GM23338 (cell line): ENCODE measurements at regions not wholly inside any gene's neighbourhood (a gene's known extent, or its start where the extent isn't known, plus 50 kb on each side); places are given as distances from the start of the nearest gene placed in this dataset.

Source experiments
- ATAC-seq: fragments of 200-7000 bp; cut with Tn5 transposase; 3 replicates; pipeline ENCODE4 v1.9.1; 2020
- DNase-seq: peaks from one replicate; pipeline ENCODE4 v3.0.0-alpha.2; 2015; ENCODE audit warnings: low spot score
- H2AFZ ChIP-seq: fragments of 200-600 bp; sonication (generic); 2 replicates; pipeline ENCODE4 v1.8.0; 2016; ENCODE audit warnings: antibody characterized with exemption, mild to moderate bottlenecking, moderate library complexity
- H3F3A ChIP-seq: fragments of 200-600 bp; sonication (generic); replicated peaks from 2 replicates; pipeline ENCODE4 v1.8.0; 2017; ENCODE audit warnings: antibody characterized with exemption, mixed run types, low read depth
- H3K27ac ChIP-seq: fragments of 200-600 bp; sonication (generic); 2 replicates; pipeline ENCODE4 v1.6.1; 2016; ENCODE audit warnings: low read depth
- H3K27me3 ChIP-seq: fragments of 200-600 bp; sonication (generic); 2 replicates; pipeline ENCODE4 v1.8.0; 2016; ENCODE audit warnings: mild to moderate bottlenecking, mixed run types, moderate library complexity; ENCODE audit not compliant: insufficient read depth
- H3K36me3 ChIP-seq: fragments of 200-600 bp; sonication (generic); 2 replicates; pipeline ENCODE4 v1.8.0; 2016; ENCODE audit warnings: mild to moderate bottlenecking; ENCODE audit not compliant: insufficient read depth
- H3K4me1 ChIP-seq: fragments of 200-600 bp; sonication (generic); 2 replicates; pipeline ENCODE4 v1.8.0; 2016; ENCODE audit warnings: mild to moderate bottlenecking, moderate library complexity; ENCODE audit not compliant: insufficient read depth
- H3K4me2 ChIP-seq: fragments of 200-600 bp; sonication (generic); 2 replicates; pipeline ENCODE4 v1.7.1; 2017; ENCODE audit warnings: mixed run types
- H3K4me3 ChIP-seq: fragments of 200-600 bp; sonication (generic); 2 replicates; pipeline ENCODE4 v1.6.1; 2016; ENCODE audit warnings: mixed run types
- H3K79me2 ChIP-seq: fragments of 200-600 bp; sonication (generic); replicated peaks from 2 replicates; pipeline ENCODE4 v1.8.0; 2017; ENCODE audit warnings: mild to moderate bottlenecking; ENCODE audit not compliant: insufficient read depth
- H3K9me2 ChIP-seq: fragments of 200-600 bp; sonication (generic); 2 replicates; pipeline ENCODE4 v1.8.0; 2017; ENCODE audit not compliant: insufficient read depth
- H4K20me1 ChIP-seq: fragments of 200-600 bp; sonication (generic); replicated peaks from 2 replicates; pipeline ENCODE4 v1.8.0; 2017; ENCODE audit warnings: mild to moderate bottlenecking; ENCODE audit not compliant: insufficient read depth
- H3K27ac Mint-ChIP-seq: 2 replicates; pipeline ENCODE4 v1.8.0; 2020; ENCODE audit warnings: inconsistent platforms, mild to moderate bottlenecking, moderate library complexity, mixed read lengths
- H3K27me3 Mint-ChIP-seq: 3 replicates; pipeline ENCODE4 v1.8.0; 2022; ENCODE audit warnings: low read depth, mild to moderate bottlenecking, moderate library complexity, mixed read lengths, inconsistent platforms; ENCODE audit not compliant: insufficient read depth, poor library complexity
- H3K36me3 Mint-ChIP-seq: 3 replicates; pipeline ENCODE4 v1.8.0; 2021; ENCODE audit warnings: low read depth, mild to moderate bottlenecking, inconsistent platforms, moderate library complexity, mixed read lengths
- H3K4me1 Mint-ChIP-seq: 3 replicates; pipeline ENCODE4 v1.8.0; 2020; ENCODE audit warnings: mild to moderate bottlenecking, inconsistent platforms, mixed read lengths
- H3K4me3 Mint-ChIP-seq: 3 replicates; pipeline ENCODE4 v1.8.0; 2021; ENCODE audit warnings: moderate library complexity, mild to moderate bottlenecking, inconsistent platforms, mixed read lengths
- H3K9me3 Mint-ChIP-seq: 3 replicates; pipeline ENCODE4 v1.8.0; 2020; ENCODE audit warnings: moderate library complexity, mild to moderate bottlenecking, inconsistent platforms, mixed read lengths
- CREB1 ChIP-seq: fragments of 250-450 bp; sonication (Bioruptor Pico); IDR thresholded peaks from 2 replicates; pipeline ENCODE4 v1.5.0; 2020; ENCODE audit warnings: low read depth, mild to moderate bottlenecking, moderate library complexity
- CTCF ChIP-seq, 2 experiments: fragments of 200-600 bp in 1 of 2; sonication (generic) in 1 of 2; conservative IDR thresholded peaks; 2 replicates each; pipeline versions ENCODE4 v1.5.1 to v1.6.1; 2016 to 2017; ENCODE audit warnings: antibody characterized with exemption in 2 of 2, low read depth in 2 of 2, mild to moderate bottlenecking in 2 of 2, moderate library complexity in 1 of 2
- EZH2 ChIP-seq: fragments of 200-600 bp; sonication (generic); IDR thresholded peaks from one replicate; pipeline ENCODE4 v1.8.0; 2017; ENCODE audit warnings: antibody characterized with exemption, mild to moderate bottlenecking, low read depth; ENCODE audit not compliant: unreplicated experiment
- EZH2phosphoT487 ChIP-seq: fragments of 200-600 bp; sonication (generic); IDR thresholded peaks from one replicate; pipeline ENCODE4 v1.8.1; 2018; ENCODE audit warnings: antibody characterized with exemption; ENCODE audit not compliant: unreplicated experiment
- JUNB ChIP-seq: IDR thresholded peaks from one replicate; pipeline ENCODE4 v1.6.1; 2016; ENCODE audit warnings: antibody characterized with exemption; ENCODE audit not compliant: unreplicated experiment
- STAT1 ChIP-seq: IDR thresholded peaks from one replicate; pipeline ENCODE4 v1.6.1; 2016; ENCODE audit warnings: antibody characterized with exemption; ENCODE audit not compliant: unreplicated experiment
- ZNF114 ChIP-seq: fragments of 250-450 bp; sonication (Bioruptor Pico); IDR thresholded peaks from 2 replicates; pipeline ENCODE4 v1.5.0; 2020; ENCODE audit warnings: mild to moderate bottlenecking, moderate library complexity
- ZNF331 ChIP-seq: fragments of 250-450 bp; sonication (Bioruptor Pico); IDR thresholded peaks from 2 replicates; pipeline ENCODE4 v1.5.0; 2020; ENCODE audit warnings: low read depth, mild to moderate bottlenecking, moderate library complexity
- ZNF462 ChIP-seq: fragments of 250-450 bp; sonication (Bioruptor Pico); IDR thresholded peaks from 2 replicates; pipeline ENCODE4 v1.5.0; 2020; ENCODE audit warnings: mild to moderate bottlenecking, moderate library complexity
- TF ChIP-seq, protein P1 (sequence below): IDR thresholded peaks from one replicate; pipeline ENCODE4 v1.6.1; 2018; ENCODE audit warnings: antibody characterized with exemption; ENCODE audit not compliant: unreplicated experiment

GRCh38 chr12:31869972-31870371, 89.2 kb upstream of the RESF1 start:
- Histone ChIP-seq H3K4me2 (0 out of 2 replicates have a peak overlapping the region, but pooled peaks have one; percentile 38), H3K36me3 (no peaks in the 10 kb centered on the region; the same call in 1 of the 2 replicates), H3K4me1 (peaks cover 10% of the 10 kb centered on the region), H3F3A (no peaks in the 10 kb centered on the region), H3K27me3 (no peaks in the 10 kb centered on the region), H3K27ac (no peak overlapping the region), H3K9me2 (0 out of 2 replicates have a peak, but pooled peaks cover 3% of the 10 kb centered on the region), H4K20me1 (no peaks in the 10 kb centered on the region), H3K4me3 (no peak overlapping the region), H2AFZ (0 out of 2 replicates have a peak overlapping the region, but pooled peaks have one; percentile 75), H3K79me2 (no peaks in the 10 kb centered on the region)
- H3K36me3 Mint-ChIP-seq, result peaks cover 29% of the 10 kb centered on the region
- no peak overlapping the region for H3K27ac Mint-ChIP-seq
- H3K27me3 Mint-ChIP-seq, result peaks cover 9% of the 10 kb centered on the region
- peaks cover 36% of the 10 kb centered on the region for H3K9me3 Mint-ChIP-seq
- TF ChIP-seq CTCF (conservative IDR thresholded peaks at IDR 0.05; ENCODE audit: low read depth in 2 of 2), result no peak
- H3K4me3 Mint-ChIP-seq, result no peak overlapping the region
- ATAC-seq (no peak), DNase-seq (no peak)
- peaks cover 2% of the 10 kb centered on the region for H3K4me1 Mint-ChIP-seq

DNA sequence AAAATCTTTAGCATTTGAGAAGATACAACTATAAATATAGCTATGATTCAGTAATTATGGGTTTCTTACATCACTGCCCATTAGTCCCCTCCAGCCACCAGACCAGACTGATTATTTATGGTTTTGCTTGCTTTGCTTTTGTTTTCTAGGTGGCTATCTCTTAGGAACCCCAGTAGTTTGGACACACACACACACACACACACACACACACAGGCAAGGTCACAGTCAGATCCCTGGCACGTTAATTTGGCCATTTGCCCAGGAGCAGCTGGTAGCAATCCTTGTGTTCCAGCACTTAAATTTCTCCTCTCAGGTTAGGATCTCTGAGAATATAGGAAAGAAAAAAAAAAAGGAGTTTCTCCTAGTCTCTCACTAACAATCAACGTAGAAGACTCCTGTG, 90.2 kb upstream of the RESF1 start:
- TF ChIP-seq ZNF114 (no peak), JUNB (no peak), EZH2 (no peak), EZH2phosphoT487 (no peak), ZNF331 (CRISPR knock-in tag) (no peak), CREB1 (CRISPR knock-in tag) (no peak), STAT1 (no peak), ZNF462 (no peak)
- TF ChIP-seq, protein P1, sequence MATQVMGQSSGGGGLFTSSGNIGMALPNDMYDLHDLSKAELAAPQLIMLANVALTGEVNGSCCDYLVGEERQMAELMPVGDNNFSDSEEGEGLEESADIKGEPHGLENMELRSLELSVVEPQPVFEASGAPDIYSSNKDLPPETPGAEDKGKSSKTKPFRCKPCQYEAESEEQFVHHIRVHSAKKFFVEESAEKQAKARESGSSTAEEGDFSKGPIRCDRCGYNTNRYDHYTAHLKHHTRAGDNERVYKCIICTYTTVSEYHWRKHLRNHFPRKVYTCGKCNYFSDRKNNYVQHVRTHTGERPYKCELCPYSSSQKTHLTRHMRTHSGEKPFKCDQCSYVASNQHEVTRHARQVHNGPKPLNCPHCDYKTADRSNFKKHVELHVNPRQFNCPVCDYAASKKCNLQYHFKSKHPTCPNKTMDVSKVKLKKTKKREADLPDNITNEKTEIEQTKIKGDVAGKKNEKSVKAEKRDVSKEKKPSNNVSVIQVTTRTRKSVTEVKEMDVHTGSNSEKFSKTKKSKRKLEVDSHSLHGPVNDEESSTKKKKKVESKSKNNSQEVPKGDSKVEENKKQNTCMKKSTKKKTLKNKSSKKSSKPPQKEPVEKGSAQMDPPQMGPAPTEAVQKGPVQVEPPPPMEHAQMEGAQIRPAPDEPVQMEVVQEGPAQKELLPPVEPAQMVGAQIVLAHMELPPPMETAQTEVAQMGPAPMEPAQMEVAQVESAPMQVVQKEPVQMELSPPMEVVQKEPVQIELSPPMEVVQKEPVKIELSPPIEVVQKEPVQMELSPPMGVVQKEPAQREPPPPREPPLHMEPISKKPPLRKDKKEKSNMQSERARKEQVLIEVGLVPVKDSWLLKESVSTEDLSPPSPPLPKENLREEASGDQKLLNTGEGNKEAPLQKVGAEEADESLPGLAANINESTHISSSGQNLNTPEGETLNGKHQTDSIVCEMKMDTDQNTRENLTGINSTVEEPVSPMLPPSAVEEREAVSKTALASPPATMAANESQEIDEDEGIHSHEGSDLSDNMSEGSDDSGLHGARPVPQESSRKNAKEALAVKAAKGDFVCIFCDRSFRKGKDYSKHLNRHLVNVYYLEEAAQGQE, result no peak
- no peaks in the 10 kb centered on the region for H3F3A ChIP-seq
- no peaks in the 10 kb centered on the region for H3K4me1 Mint-ChIP-seq

More for the DNA sequence above, 90.2 kb upstream of the RESF1 start:
- no peak for DNase-seq
- Histone ChIP-seq H3K27ac (no peak overlapping the region), H4K20me1 (no peaks in the 10 kb centered on the region), H2AFZ (peak overlapping the region; percentile 75; the same call in 1 of the 2 replicates), H3K4me1 (peaks cover 9% of the 10 kb centered on the region), H3K9me2 (0 out of 2 replicates have a peak, but pooled peaks cover 3% of the 10 kb centered on the region), H3K36me3 (no peaks in the 10 kb centered on the region; the same call in 1 of the 2 replicates), H3K79me2 (no peaks in the 10 kb centered on the region), H3K27me3 (no peaks in the 10 kb centered on the region), H3K4me2 (0 out of 2 replicates have a peak overlapping the region, but pooled peaks have one; percentile 38), H3K4me3 (no peak overlapping the region)
- Mint-ChIP-seq H3K27me3 (peaks cover 7% of the 10 kb centered on the region), H3K36me3 (peaks cover 27% of the 10 kb centered on the region), H3K4me3 (no peak overlapping the region), H3K9me3 (peaks cover 34% of the 10 kb centered on the region), H3K27ac (no peak overlapping the region)
- ATAC-seq, result no peak
